GM12874 (cell line): ENCODE measurements at regions not wholly inside any gene's neighbourhood (a gene's known extent, or its start where the extent isn't known, plus 50 kb on each side); places are given as distances from the start of the nearest gene placed in this dataset.

ENCODE experiments used
- CTCF ChIP-seq: IDR thresholded peaks from 2 replicates; pipeline ENCODE4 v1.5.1; 2011; ENCODE audit warnings: low read depth, mild to moderate bottlenecking, control low read depth, low read length, moderate library complexity; ENCODE audit not compliant: insufficient read depth

DNA sequence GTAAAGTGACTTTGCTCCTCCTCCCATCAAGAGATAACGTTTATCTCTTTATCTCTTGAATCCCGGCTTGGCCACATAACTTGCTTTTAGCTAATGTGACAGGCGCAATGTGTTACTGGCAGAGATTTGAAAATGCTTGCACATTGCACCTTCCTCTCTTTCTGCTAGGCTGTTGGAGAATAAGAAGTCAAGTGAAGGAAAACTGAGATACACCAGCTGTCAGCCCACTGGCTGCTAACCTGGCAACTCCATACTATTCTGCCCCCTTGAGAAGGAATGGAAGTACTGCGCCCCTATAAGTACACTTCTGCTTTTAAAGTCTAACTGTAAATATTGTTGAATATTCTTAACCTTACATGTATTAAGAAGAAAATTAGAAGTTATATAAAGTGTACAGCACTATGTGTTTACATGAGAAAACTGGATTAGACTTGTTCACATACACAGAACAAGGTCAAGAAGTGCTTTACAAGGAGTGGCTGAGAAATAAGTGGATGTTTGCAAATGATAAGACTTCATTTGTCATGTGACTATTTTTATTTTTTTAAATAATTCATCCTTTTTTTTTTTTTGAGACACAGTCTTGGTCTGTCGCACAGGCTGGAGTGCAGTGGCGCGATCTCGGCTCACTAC lies 424.5 kb upstream of the CTSO start:
- TF ChIP-seq CTCF, result peak; percentile 35; the same call in 1 of the 2 replicates

DNA sequence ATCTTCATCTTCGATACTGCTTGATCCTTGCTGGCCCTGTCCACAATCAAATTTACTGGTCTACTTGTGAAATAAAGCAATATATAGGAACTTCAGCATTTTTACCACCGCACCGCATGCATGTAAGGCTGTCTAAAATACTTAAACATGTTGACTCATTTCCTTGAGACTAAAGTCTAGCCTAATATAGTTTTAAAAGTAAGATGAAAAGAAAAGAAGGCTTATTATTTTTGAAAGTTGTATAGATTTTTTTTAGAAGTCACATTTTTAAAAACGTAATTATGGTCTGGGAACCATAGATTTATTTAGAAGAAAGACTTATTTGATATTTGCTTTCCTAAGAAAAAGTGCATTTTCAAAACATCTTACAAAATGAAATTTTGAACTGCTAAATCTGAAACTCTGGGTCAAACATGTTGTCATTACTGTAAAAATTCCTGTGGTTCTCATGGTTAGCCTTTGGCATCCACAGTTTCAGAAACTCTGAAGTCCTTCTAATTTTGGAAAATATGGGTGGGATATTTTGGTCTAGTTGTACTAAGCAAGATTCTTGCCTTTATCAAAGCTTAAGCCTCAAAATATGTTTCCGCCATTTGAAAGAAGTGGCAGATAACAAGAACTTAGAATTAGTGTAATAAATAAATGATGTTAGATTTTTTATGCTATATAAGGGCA lies 423.5 kb upstream of the CTSO start:
- no peak for TF ChIP-seq CTCF

DNA sequence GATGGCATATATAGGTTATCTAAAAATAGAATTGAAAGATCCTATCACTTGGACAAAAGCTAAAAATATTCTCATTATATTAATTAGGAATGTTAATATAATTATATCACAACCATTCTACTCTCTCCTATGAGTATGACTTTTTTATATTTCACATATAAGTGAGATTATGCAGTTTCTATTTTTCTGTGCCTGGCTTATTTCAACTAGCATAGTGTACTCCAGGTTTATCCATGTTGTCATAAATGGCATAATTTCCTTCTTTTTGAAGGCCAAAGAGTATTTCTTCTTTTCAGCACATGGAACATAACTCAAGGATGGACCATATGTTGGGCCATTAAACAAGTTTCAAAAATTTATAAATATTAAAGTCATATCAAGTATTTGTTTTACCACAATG lies 421.2 kb upstream of the CTSO start:
- no peak for TF ChIP-seq CTCF

DNA sequence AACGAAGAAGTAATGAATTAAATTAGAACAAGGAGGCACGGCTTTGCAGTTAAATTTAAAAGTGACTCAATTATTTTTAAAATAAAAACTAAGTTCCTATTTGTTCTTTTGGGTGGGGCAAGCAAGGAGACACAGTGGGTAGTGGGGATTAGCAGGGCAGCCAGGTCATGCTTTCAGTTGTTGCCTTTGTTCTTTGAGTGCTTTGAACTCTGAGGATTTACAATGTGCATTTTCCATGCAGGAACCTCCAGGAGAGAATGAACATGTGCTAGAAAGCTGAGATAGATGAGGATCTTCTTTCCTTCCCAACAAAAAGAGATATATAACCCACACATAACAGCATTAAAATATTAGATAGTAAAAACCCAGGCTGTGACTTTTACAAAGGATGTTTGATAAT lies 420.4 kb upstream of the CTSO start:
- no peak for TF ChIP-seq CTCF

DNA sequence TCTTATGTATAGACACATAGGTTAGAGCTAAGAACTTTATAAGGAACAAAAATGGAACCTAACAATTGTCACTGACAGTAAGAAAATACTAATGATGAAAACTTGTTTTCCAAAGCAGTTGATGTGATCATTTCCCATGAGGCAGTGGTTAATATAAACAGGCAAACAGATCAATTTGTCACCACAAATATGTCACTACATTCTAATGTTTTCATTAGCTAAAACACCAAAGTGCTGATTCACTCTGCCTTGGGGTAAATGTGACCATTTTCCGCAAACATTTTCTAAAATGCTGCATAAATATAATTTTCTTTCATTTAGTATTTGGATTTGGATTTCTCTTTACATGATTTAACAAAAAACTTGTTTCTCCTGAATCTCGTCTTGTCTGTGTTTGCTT lies 408.9 kb upstream of the CTSO start:
- no peak for TF ChIP-seq CTCF

DNA sequence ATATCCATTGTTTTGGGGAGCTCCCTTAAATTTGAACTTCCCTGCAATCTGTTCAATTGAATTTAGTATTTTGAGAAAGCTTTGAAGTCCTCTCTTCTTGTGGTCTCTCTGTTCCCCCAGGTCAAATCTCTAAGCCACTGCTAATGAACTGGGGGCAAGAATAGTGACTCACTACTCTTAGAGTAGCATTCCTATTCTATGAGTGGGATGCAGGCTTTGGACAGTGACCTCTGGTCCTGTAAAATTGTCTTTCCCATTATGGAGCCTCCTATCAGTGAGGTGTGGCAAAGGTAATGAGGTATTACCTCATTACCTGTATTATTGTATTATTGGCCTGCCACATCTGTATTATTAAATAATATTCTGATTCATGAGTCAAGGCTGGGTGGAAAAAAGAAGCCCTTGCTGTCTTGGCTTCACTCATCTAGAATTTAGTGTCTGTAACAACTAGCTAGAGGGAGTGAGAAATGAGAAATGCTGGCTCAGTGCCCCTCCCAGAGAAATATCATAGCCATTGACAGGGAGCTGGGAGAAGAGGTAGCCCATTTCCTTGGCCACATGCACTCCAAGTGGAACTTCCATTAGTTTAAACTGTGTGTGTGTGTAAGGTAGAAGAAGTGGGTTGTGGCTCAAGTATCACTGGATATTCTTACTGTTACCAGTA lies 393.9 kb upstream of the CTSO start:
- no peak for TF ChIP-seq CTCF

GRCh38 chr4:156346959-156347385 lies 393.3 kb upstream of the CTSO start:
- no peak for TF ChIP-seq CTCF
